ENCODE measurements at regions not wholly inside any gene's neighbourhood (a gene's known extent, or its start where the extent isn't known, plus 50 kb on each side); places are given as distances from the start of the nearest gene placed in this dataset.

- no peak for TF ChIP-seq CTCF (IDR thresholded peaks at IDR 0.05; ENCODE audit: borderline replicate concordance)
- Histone ChIP-seq H3K4me1 (peaks cover 10% of the 10 kb centered on the region), H3K27ac (replicated peaks) (no peak overlapping the region), H3K9me3 (replicated peaks) (no peaks in the 10 kb centered on the region), H3K4me3 (no peak overlapping the region), H3K36me3 (no peaks in the 10 kb centered on the region), H3K27me3 (ENCODE audit: low read depth) (peaks cover 22% of the 10 kb centered on the region)
- DNase-seq: no peak
- intact Hi-C loops (cut with micrococcal nuclease): loop anchor here (10.0 kb wide), 1 partner anchor 69 kb away; no protein-coding TSS in a partner anchor
These were observed 109.6 kb upstream of the BACH2 start for GRCh38 chr6:90406142-90406794.

- TF ChIP-seq CTCF (IDR thresholded peaks at IDR 0.05; ENCODE audit: borderline replicate concordance): no peak
- peaks cover 35% of the 10 kb centered on the region for H3K27me3 ChIP-seq (ENCODE audit: low read depth)
- intact Hi-C loops (cut with micrococcal nuclease): loop anchor here (10.0 kb wide), 1 partner anchor 71 kb away; no protein-coding TSS in a partner anchor
- no peak overlapping the region for H3K27ac ChIP-seq (replicated peaks)
- peak; percentile 43 for DNase-seq
- H3K4me3 ChIP-seq: no peak overlapping the region
- no peaks in the 10 kb centered on the region for H3K36me3 ChIP-seq
- H3K4me1 ChIP-seq: peaks cover 10% of the 10 kb centered on the region
- no peaks in the 10 kb centered on the region for H3K9me3 ChIP-seq (replicated peaks)
These were observed 107.1 kb upstream of the BACH2 start for GRCh38 chr6:90403489-90404381.

- Histone ChIP-seq H3K36me3 (no peaks in the 10 kb centered on the region), H3K9me3 (replicated peaks) (no peaks in the 10 kb centered on the region), H3K4me1 (peaks cover 13% of the 10 kb centered on the region), H3K27ac (replicated peaks) (no peak overlapping the region), H3K4me3 (no peak overlapping the region), H3K27me3 (ENCODE audit: low read depth) (peaks cover 35% of the 10 kb centered on the region)
- no peak for TF ChIP-seq CTCF (IDR thresholded peaks at IDR 0.05; ENCODE audit: borderline replicate concordance)
- intact Hi-C loops (cut with micrococcal nuclease): loop anchor here (10.0 kb wide), 1 partner anchor 72 kb away; no protein-coding TSS in a partner anchor
- DNase-seq: no peak
These were observed 106.2 kb upstream of the BACH2 start for GRCh38 chr6:90402831-90403192.

- DNase-seq: no peak
- H3K9me3 ChIP-seq (replicated peaks): no peaks in the 10 kb centered on the region
- H3K4me1 ChIP-seq: peaks cover 13% of the 10 kb centered on the region
- H3K4me3 ChIP-seq: no peak overlapping the region
- intact Hi-C loops (cut with micrococcal nuclease): loop anchor here (10.0 kb wide), 1 partner anchor 73 kb away; no protein-coding TSS in a partner anchor
- H3K27ac ChIP-seq (replicated peaks): no peak overlapping the region
- TF ChIP-seq CTCF (IDR thresholded peaks at IDR 0.05; ENCODE audit: borderline replicate concordance): no peak
- no peaks in the 10 kb centered on the region for H3K36me3 ChIP-seq
- H3K27me3 ChIP-seq (ENCODE audit: low read depth): peaks cover 35% of the 10 kb centered on the region
These were observed 105.5 kb upstream of the BACH2 start for GRCh38 chr6:90401933-90402830.

- intact Hi-C loops (cut with micrococcal nuclease): loop anchor here (10.0 kb wide), 1 partner anchor 75 kb away; no protein-coding TSS in a partner anchor
- Histone ChIP-seq H3K4me1 (peaks cover 13% of the 10 kb centered on the region), H3K27ac (replicated peaks) (no peak overlapping the region), H3K27me3 (ENCODE audit: low read depth) (peaks cover 30% of the 10 kb centered on the region), H3K36me3 (no peaks in the 10 kb centered on the region), H3K4me3 (no peak overlapping the region), H3K9me3 (replicated peaks) (no peaks in the 10 kb centered on the region)
- no peak for DNase-seq
- TF ChIP-seq CTCF (IDR thresholded peaks at IDR 0.05; ENCODE audit: borderline replicate concordance): no peak
These were observed 103.3 kb upstream of the BACH2 start for GRCh38 chr6:90399970-90400369.
